Spinal cord (tissue), 9 donors: ENCODE measurements at regions not wholly inside any gene's neighbourhood (a gene's known extent, or its start where the extent isn't known, plus 50 kb on each side); places are given as distances from the start of the nearest gene placed in this dataset.

Experiments
- DNase-seq, 6 donors: peaks; one replicate each; pipeline versions ENCODE4 v3.0.0 to v3.0.0-alpha.2; 2013 to 2015; ENCODE audit warnings: low spot score in 6 of 6, low read depth in 4 of 6
- H3K27ac ChIP-seq: one replicate; pipeline ENCODE4 v1.5.1; 2013; ENCODE audit warnings: low read depth, low read length, control low read depth
- H3K27me3 ChIP-seq: one replicate; pipeline ENCODE4 v1.6.1; 2013; ENCODE audit warnings: low read length; ENCODE audit not compliant: control insufficient read depth, insufficient read depth
- H3K36me3 ChIP-seq: one replicate; pipeline ENCODE4 v1.6.1; 2013; ENCODE audit warnings: low read length; ENCODE audit not compliant: control insufficient read depth, insufficient read depth
- H3K4me1 ChIP-seq: one replicate; pipeline ENCODE4 v1.6.1; 2013; ENCODE audit warnings: low read length; ENCODE audit not compliant: control insufficient read depth, insufficient read depth
- H3K4me3 ChIP-seq: one replicate; pipeline ENCODE4 v1.5.1; 2013; ENCODE audit warnings: low read depth, low read length, control low read depth
- H3K9me3 ChIP-seq: one replicate; pipeline ENCODE4 v1.6.1; 2013; ENCODE audit warnings: low read length; ENCODE audit not compliant: control insufficient read depth, insufficient read depth
- WGBS: methylation state at CpG from one replicate; pipeline ENCODE4 v1.1.5; 2013; ENCODE audit warnings: missing lambda C conversion rate; ENCODE audit not compliant: insufficient coverage; 5-methylcytosine and 5-hydroxymethylcytosine counted together
- donor health status: healthy.

GRCh38 chr16:73997340-73997711, 299.3 kb upstream of the PSMD7 start:
- Histone ChIP-seq H3K9me3 (no peaks in the 10 kb centered on the region), H3K4me3 (no peak overlapping the region), H3K27ac (no peak overlapping the region), H3K4me1 (no peaks in the 10 kb centered on the region), H3K36me3 (no peaks in the 10 kb centered on the region), H3K27me3 (no peaks in the 10 kb centered on the region)
- WGBS: no CpG with 5 or more reads among the region's 3 CpGs
- no peak for DNase-seq

- Histone ChIP-seq H3K27me3 (no peaks in the 10 kb centered on the region), H3K36me3 (no peaks in the 10 kb centered on the region), H3K9me3 (no peaks in the 10 kb centered on the region), H3K4me3 (no peak overlapping the region), H3K27ac (no peak overlapping the region), H3K4me1 (no peaks in the 10 kb centered on the region)
- 88% methylated on average over 6 of the region's 11 CpGs for WGBS
- no peak for DNase-seq
These were observed 299.8 kb upstream of the PSMD7 start for GRCh38 chr16:73996624-73997339.

GRCh38 chr16:73993878-73994277, 302.7 kb upstream of the PSMD7 start:
- no peaks in the 10 kb centered on the region for H3K36me3 ChIP-seq
- no peaks in the 10 kb centered on the region for H3K27me3 ChIP-seq
- no peak overlapping the region for H3K4me3 ChIP-seq
- no peaks in the 10 kb centered on the region for H3K9me3 ChIP-seq
- no peak for DNase-seq
- H3K4me1 ChIP-seq: no peaks in the 10 kb centered on the region
- no CpG with 5 or more reads among the region's 1 CpG for WGBS
- H3K27ac ChIP-seq: no peak overlapping the region

- H3K27me3 ChIP-seq: no peaks in the 10 kb centered on the region
- no peak for DNase-seq
- no peaks in the 10 kb centered on the region for H3K9me3 ChIP-seq
- H3K4me3 ChIP-seq: no peak overlapping the region
- H3K4me1 ChIP-seq: no peaks in the 10 kb centered on the region
- no peak overlapping the region for H3K27ac ChIP-seq
- H3K36me3 ChIP-seq: no peaks in the 10 kb centered on the region
- WGBS: 92% methylated on average over 4 of the region's 5 CpGs
These were observed 318.2 kb upstream of the PSMD7 start for GRCh38 chr16:73978407-73978784.

- H3K4me1 ChIP-seq: no peaks in the 10 kb centered on the region
- no peaks in the 10 kb centered on the region for H3K36me3 ChIP-seq
- no CpG with 5 or more reads among the region's 3 CpGs for WGBS
- peak in 2 of 6 donors; percentile 7 to 44 for DNase-seq
- no peaks in the 10 kb centered on the region for H3K27me3 ChIP-seq
- H3K9me3 ChIP-seq: no peaks in the 10 kb centered on the region
- H3K4me3 ChIP-seq: no peak overlapping the region
- H3K27ac ChIP-seq: no peak overlapping the region
These were observed 320.0 kb upstream of the PSMD7 start for GRCh38 chr16:73976644-73977043.

GRCh38 chr16:73973174-73973573, 323.4 kb upstream of the PSMD7 start:
- DNase-seq: peak in 1 of 6 donors; percentile 39
- H3K9me3 ChIP-seq: no peaks in the 10 kb centered on the region
- WGBS: 20% methylated on average over 1 of the region's 4 CpGs
- H3K36me3 ChIP-seq: no peaks in the 10 kb centered on the region
- H3K27ac ChIP-seq: no peak overlapping the region
- no peak overlapping the region for H3K4me3 ChIP-seq
- no peaks in the 10 kb centered on the region for H3K4me1 ChIP-seq
- no peaks in the 10 kb centered on the region for H3K27me3 ChIP-seq

- peaks cover 2% of the 10 kb centered on the region for H3K9me3 ChIP-seq
- H3K4me3 ChIP-seq: no peak overlapping the region
- WGBS: 80% methylated on average over 2 of the region's 5 CpGs
- no peaks in the 10 kb centered on the region for H3K36me3 ChIP-seq
- H3K27ac ChIP-seq: no peak overlapping the region
- no peaks in the 10 kb centered on the region for H3K27me3 ChIP-seq
- no peak for DNase-seq
- H3K4me1 ChIP-seq: no peaks in the 10 kb centered on the region
These were observed 329.8 kb upstream of the PSMD7 start for GRCh38 chr16:73966851-73967250.

- no peaks in the 10 kb centered on the region for H3K36me3 ChIP-seq
- peaks cover 2% of the 10 kb centered on the region for H3K9me3 ChIP-seq
- 93% methylated on average over 1 of the region's 3 CpGs for WGBS
- no peak overlapping the region for H3K27ac ChIP-seq
- no peak for DNase-seq
- H3K4me3 ChIP-seq: no peak overlapping the region
- H3K4me1 ChIP-seq: no peaks in the 10 kb centered on the region
- H3K27me3 ChIP-seq: no peaks in the 10 kb centered on the region
These were observed 331.0 kb upstream of the PSMD7 start for GRCh38 chr16:73965591-73965990.

GRCh38 chr16:73956587-73957494, 339.8 kb upstream of the PSMD7 start:
- Histone ChIP-seq H3K27me3 (no peaks in the 10 kb centered on the region), H3K4me1 (no peaks in the 10 kb centered on the region), H3K9me3 (no peaks in the 10 kb centered on the region), H3K36me3 (no peaks in the 10 kb centered on the region), H3K27ac (no peak overlapping the region), H3K4me3 (no peak overlapping the region)
- 83% methylated on average over 1 of the region's 10 CpGs for WGBS
- peak in 5 of 6 donors; percentile 56 to 95 (median 64) for DNase-seq

GRCh38 chr16:73955702-73956101, 340.9 kb upstream of the PSMD7 start:
- Histone ChIP-seq H3K27ac (no peak overlapping the region), H3K27me3 (peaks cover 3% of the 10 kb centered on the region)
- no CpG with 5 or more reads among the region's 11 CpGs for WGBS

More at GRCh38 chr16:73955702-73956101, 340.9 kb upstream of the PSMD7 start:
- DNase-seq: no peak
- Histone ChIP-seq H3K4me1 (no peaks in the 10 kb centered on the region), H3K9me3 (no peaks in the 10 kb centered on the region), H3K4me3 (no peak overlapping the region), H3K36me3 (no peaks in the 10 kb centered on the region)
